ENCODE measurements at regions not wholly inside any gene's neighbourhood (a gene's known extent, or its start where the extent isn't known, plus 50 kb on each side); places are given as distances from the start of the nearest gene placed in this dataset.

DNA sequence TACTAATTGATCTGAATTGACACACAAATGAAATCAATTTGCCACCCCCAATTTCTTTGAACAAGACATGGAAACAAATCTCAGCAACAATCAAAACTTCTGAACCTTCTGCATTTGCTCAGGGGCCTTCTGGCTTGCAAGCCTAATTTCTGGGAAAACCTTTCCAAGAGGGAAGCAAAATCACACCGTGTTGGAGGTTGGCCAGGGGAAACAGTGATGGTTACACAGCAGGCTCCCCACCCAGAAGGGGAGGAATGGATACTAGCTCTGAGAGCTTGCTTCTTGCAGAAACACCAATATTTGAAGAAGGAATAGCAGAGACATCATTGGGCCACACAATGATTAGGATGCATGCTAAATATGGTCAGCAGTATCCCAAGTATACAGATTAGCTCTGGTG, 488.6 kb upstream of the TRPC7 start:
- no peak for TF ChIP-seq POLR2AphosphoS5 (IDR thresholded peaks at IDR 0.05; ENCODE audit: low read depth, low read length)
- TF ChIP-seq TCF12 (IDR thresholded peaks at IDR 0.05) = no peak
- no peak for TF ChIP-seq CHD2 (IDR thresholded peaks at IDR 0.05; ENCODE audit: low read length, partially characterized antibody)
- TF ChIP-seq RXRA (IDR thresholded peaks at IDR 0.05; ENCODE audit: borderline replicate concordance, low read depth) = no peak
- TF ChIP-seq, protein P1, sequence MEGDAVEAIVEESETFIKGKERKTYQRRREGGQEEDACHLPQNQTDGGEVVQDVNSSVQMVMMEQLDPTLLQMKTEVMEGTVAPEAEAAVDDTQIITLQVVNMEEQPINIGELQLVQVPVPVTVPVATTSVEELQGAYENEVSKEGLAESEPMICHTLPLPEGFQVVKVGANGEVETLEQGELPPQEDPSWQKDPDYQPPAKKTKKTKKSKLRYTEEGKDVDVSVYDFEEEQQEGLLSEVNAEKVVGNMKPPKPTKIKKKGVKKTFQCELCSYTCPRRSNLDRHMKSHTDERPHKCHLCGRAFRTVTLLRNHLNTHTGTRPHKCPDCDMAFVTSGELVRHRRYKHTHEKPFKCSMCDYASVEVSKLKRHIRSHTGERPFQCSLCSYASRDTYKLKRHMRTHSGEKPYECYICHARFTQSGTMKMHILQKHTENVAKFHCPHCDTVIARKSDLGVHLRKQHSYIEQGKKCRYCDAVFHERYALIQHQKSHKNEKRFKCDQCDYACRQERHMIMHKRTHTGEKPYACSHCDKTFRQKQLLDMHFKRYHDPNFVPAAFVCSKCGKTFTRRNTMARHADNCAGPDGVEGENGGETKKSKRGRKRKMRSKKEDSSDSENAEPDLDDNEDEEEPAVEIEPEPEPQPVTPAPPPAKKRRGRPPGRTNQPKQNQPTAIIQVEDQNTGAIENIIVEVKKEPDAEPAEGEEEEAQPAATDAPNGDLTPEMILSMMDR (IDR thresholded peaks at IDR 0.05) = no peak
- TF ChIP-seq RAD21 (IDR thresholded peaks at IDR 0.05; ENCODE audit: low read length) = no peak
- TF ChIP-seq, protein P2, sequence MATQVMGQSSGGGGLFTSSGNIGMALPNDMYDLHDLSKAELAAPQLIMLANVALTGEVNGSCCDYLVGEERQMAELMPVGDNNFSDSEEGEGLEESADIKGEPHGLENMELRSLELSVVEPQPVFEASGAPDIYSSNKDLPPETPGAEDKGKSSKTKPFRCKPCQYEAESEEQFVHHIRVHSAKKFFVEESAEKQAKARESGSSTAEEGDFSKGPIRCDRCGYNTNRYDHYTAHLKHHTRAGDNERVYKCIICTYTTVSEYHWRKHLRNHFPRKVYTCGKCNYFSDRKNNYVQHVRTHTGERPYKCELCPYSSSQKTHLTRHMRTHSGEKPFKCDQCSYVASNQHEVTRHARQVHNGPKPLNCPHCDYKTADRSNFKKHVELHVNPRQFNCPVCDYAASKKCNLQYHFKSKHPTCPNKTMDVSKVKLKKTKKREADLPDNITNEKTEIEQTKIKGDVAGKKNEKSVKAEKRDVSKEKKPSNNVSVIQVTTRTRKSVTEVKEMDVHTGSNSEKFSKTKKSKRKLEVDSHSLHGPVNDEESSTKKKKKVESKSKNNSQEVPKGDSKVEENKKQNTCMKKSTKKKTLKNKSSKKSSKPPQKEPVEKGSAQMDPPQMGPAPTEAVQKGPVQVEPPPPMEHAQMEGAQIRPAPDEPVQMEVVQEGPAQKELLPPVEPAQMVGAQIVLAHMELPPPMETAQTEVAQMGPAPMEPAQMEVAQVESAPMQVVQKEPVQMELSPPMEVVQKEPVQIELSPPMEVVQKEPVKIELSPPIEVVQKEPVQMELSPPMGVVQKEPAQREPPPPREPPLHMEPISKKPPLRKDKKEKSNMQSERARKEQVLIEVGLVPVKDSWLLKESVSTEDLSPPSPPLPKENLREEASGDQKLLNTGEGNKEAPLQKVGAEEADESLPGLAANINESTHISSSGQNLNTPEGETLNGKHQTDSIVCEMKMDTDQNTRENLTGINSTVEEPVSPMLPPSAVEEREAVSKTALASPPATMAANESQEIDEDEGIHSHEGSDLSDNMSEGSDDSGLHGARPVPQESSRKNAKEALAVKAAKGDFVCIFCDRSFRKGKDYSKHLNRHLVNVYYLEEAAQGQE (IDR thresholded peaks at IDR 0.05; ENCODE audit: low read depth, low read length) = no peak
- TF ChIP-seq GATA2 (CRISPR knock-in tag; IDR thresholded peaks at IDR 0.05) = no peak

All from SK-N-SH (cell line).